Fibroblast of lung (primary cell): ENCODE measurements at regions not wholly inside any gene's neighbourhood (a gene's known extent, or its start where the extent isn't known, plus 50 kb on each side); places are given as distances from the start of the nearest gene placed in this dataset.

Source experiments
- CTCF ChIP-seq, 2 donors: IDR thresholded peaks in 1 of 2; conservative IDR thresholded peaks in 1 of 2; 1 replicate in 1 of 2; 2 replicates in 1 of 2; pipeline ENCODE4 v1.5.1; 2011 to 2012; ENCODE audit warnings: low read length in 2 of 2, control low read depth in 1 of 2, inconsistent platforms in 1 of 2, low read depth in 1 of 2, mild to moderate bottlenecking in 1 of 2
- EZH2 ChIP-seq: IDR thresholded peaks from 2 replicates; pipeline ENCODE4 v1.5.1; 2012; ENCODE audit warnings: low read length, control low read depth, mild to moderate bottlenecking; ENCODE audit errors: missing control alignments

- TF ChIP-seq CTCF (conservative IDR thresholded peaks at IDR 0.05 in 1 of 2, IDR thresholded peaks at IDR 0.05 in 1 of 2; ENCODE audit: low read depth in 1 of 2, low read length in 2 of 2) (no peak), EZH2 (no peak)
These were observed 107.8 kb downstream of the ADRA2C start for GRCh38 chr4:3874028-3874415.
